GM21786 (cell line): ENCODE measurements at regions not wholly inside any gene's neighbourhood (a gene's known extent, or its start where the extent isn't known, plus 50 kb on each side); places are given as distances from the start of the nearest gene placed in this dataset.

Experiments used
- ATAC-seq: cut with Tn5 transposase; IDR thresholded peaks from one replicate; pipeline ENCODE4 v1.9.1; 2021; ENCODE audit not compliant: unreplicated experiment

DNA sequence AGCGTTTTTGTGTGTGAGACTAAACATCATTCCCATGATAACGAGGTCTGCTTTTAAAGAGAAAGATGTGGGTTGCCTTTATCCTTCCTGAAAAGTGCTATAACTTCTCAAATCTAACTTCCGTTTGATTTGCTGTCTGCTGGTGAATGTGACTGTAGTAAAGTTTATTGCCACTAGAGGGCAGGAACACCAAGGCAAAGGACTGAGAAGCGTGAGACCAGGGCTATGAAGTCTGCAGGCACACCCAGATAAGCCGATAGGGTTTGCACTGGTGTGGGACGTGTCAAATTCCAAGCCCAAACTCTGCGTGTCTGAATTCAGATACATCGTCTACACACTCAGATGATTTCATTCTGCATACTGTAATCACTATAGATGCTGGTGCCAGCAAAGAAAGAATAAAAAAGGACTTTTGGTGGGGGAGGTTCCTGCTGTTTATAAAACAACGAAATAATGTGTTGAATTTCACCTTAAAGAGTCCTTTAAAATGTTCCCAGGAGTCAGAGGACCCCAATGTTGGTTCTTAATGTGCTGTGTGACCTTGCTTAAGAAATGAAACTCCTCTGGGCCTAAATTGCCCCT, 87.2 kb downstream of the PTTG1 start:
- ATAC-seq = peak; percentile 79

DNA sequence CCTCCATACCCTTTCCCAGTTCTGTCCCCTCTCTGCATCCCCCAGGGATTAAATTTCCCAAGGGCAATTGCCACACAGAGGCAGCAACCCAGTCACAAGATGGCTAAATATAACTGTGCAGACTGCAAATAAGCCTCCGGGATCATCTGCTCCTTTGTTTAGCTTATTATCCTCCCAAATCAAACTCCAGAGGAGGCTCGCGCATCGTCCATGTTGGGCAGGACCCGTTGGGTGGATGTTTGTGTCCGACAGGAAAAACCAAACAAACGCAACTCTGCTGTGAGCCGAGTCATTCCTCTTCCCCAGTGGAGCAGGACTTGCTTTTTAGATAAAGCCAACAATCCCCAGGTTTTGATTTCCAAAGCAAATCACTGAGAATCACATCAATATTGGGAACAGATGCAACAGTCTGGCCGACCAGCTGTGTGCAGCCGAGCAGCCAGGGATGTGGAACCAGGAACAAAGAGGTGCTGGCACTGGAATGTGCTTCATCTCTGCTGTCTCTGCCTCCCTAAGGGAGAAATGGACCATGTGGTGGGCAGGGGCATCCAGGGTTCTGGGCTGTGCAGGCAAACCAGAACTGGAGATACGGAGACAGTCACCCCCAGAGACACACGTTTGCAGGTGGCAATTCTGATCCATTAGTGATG, 89.8 kb downstream of the PTTG1 start:
- no peak for ATAC-seq
